22Rv1 (cell line): ENCODE measurements at regions not wholly inside any gene's neighbourhood (a gene's known extent, or its start where the extent isn't known, plus 50 kb on each side); places are given as distances from the start of the nearest gene placed in this dataset.

Experiments used
- H3K27ac ChIP-seq: fragments of 450-650 bp; 2 replicates; pipeline ENCODE4 v1.5.1; 2017
- ZFX ChIP-seq: fragments of 450-650 bp; IDR thresholded peaks from 2 replicates; pipeline ENCODE4 v1.6.1; 2017; ENCODE audit warnings: antibody characterized with exemption, borderline replicate concordance
- TF ChIP-seq, protein P1 (sequence below): fragments of 450-650 bp; IDR thresholded peaks from 2 replicates; pipeline ENCODE4 v1.5.1; 2017; ENCODE audit warnings: mild to moderate bottlenecking

DNA sequence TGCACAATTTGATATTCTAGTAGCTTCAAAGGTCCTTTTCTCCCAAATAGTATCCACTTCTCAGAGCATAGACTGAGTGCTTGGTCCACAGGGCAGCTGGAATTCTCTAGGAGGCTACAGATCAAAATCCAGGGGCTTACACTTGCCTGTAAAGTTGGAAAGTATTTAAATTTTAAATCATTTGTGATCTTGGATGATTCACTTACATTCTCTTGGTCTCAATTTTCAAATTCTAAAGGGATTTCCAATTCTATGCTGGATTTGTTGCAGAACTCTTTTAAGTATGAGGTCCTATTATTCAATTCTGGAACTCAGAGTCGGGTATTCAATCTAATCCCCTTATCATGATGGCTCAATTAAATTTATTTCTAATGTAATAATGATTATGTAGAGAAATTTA lies 492.3 kb downstream of the NYAP2 start:
- TF ChIP-seq, protein P1, sequence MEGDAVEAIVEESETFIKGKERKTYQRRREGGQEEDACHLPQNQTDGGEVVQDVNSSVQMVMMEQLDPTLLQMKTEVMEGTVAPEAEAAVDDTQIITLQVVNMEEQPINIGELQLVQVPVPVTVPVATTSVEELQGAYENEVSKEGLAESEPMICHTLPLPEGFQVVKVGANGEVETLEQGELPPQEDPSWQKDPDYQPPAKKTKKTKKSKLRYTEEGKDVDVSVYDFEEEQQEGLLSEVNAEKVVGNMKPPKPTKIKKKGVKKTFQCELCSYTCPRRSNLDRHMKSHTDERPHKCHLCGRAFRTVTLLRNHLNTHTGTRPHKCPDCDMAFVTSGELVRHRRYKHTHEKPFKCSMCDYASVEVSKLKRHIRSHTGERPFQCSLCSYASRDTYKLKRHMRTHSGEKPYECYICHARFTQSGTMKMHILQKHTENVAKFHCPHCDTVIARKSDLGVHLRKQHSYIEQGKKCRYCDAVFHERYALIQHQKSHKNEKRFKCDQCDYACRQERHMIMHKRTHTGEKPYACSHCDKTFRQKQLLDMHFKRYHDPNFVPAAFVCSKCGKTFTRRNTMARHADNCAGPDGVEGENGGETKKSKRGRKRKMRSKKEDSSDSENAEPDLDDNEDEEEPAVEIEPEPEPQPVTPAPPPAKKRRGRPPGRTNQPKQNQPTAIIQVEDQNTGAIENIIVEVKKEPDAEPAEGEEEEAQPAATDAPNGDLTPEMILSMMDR: no peak
- TF ChIP-seq ZFX: no peak
- no peak overlapping the region for H3K27ac ChIP-seq

DNA sequence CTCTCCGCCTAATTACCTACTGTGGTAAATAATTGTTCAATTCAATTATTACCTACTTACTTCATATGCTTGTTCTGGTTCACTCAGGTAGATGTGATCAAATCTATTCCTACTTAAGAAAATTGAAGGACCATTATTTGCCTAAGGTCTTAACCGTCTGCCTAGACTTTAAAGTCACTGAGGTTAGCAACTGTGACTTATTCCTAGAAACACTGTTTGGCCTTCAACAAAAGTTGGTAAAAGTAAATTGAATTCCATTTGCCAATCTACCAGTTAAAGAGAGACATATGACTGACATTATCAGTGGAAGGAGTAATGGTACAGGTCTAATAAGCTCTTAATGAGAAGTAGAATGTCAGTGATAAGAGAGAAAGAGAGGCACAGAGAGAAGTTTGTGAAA lies 491.5 kb downstream of the NYAP2 start:
- no peak for TF ChIP-seq ZFX
- TF ChIP-seq, protein P1: no peak
- no peak overlapping the region for H3K27ac ChIP-seq

DNA sequence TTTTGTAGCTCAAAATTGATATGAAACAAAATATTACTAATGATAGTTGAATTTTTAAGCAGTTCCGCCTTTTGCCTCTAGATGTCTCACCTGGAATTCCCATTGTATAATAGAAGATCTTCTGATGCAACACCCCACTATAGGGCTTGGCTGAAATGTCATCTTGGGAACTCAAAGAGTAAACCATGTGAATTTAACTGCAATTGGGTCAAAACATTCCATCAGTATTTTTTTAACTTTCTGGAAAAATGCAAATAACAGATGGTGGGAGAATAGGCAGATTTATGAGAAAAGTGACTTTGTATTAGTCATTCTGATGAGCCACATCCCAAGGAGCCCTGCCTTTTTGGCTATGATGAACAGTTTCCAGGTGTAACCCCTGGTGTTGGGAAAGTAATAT lies 489.9 kb downstream of the NYAP2 start:
- H3K27ac ChIP-seq: no peak overlapping the region
- TF ChIP-seq, protein P1: peak; percentile 84
- no peak for TF ChIP-seq ZFX

DNA sequence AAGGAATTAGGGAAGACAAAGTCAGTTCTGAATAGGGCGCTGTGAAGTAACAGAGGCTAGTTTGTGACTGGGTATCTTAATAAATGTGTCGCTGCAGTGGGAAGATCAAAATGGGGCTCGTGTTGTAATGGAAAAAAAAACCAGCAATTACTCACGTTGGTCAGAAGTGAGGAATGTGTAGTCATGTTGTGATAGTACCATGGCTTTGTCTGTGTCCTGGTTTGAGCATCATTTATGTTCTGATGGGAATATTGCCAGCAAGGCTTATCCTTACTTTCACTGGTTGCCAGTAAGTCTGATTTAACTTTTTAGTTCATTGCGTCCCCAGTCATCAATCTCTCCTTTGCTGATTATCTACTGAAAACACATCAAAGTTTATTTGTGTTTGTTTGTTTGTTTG lies 467.6 kb downstream of the NYAP2 start:
- TF ChIP-seq ZFX: no peak
- TF ChIP-seq, protein P1: no peak

DNA sequence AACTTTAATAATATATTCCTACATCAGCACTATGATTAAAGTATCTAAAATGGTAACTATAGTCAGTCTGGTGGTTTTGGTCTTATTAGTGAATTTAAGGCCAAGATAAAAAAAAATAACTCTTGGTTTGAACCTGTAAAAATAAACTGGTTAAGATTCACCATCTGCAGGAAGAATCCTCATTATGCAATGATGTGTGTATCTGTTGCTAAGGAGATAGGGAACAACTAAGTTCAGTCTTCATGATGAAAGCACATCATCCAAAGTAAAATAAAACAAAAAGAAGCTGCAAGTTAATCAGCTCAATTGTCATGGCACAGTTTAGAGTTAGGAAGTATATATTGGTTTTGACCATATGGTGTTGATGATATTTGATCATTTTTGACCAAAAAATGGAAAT lies 466.0 kb downstream of the NYAP2 start:
- TF ChIP-seq, protein P1: no peak
- TF ChIP-seq ZFX: no peak
- H3K27ac ChIP-seq: no peak overlapping the region

More for the DNA sequence above, 467.6 kb downstream of the NYAP2 start:
- no peak overlapping the region for H3K27ac ChIP-seq

DNA sequence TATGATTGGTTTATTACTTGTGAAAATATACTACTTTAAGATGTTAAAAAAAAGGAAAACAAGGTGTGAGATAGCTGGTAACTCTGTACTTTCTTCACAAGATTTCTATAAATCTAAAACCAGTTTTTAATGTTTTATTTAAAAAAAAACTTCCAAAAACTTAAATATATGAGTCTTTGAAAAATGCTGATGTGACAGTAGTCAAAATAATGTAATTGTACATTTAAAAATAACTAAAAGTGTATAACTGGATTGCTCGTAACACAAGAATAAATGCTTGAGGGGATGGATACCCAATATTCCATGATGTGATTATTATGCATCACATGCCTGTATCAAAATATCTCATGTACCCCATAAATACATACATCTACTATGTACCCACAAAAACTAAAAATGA lies 464.9 kb downstream of the NYAP2 start:
- TF ChIP-seq, protein P1: no peak
- no peak for TF ChIP-seq ZFX

DNA sequence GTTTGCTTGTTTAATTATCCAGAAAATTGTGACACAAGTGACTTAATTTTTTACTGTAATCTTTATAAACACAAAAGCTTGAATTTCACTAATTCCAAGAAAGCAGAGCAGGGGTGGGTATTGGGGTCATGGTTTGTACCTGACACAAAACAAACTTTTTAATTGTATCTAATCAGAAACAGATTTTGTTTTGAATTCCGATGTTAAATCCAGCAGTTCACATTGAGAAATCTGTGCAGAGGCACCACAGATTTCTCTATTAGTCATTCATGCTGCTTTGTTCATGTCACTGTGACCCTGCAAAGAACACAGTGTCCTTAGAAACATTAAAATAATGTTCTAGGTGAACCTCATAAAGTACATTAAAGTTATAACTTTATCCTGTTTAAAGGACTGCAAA lies 443.4 kb downstream of the NYAP2 start:
- H3K27ac ChIP-seq: no peak overlapping the region
- TF ChIP-seq ZFX: no peak
- TF ChIP-seq, protein P1: no peak

More for the DNA sequence above, 464.9 kb downstream of the NYAP2 start:
- H3K27ac ChIP-seq: no peak overlapping the region
